Parathyroid adenoma (tissue), 2 donors: ENCODE measurements at regions not wholly inside any gene's neighbourhood (a gene's known extent, or its start where the extent isn't known, plus 50 kb on each side); places are given as distances from the start of the nearest gene placed in this dataset.

Experiments
- H2AFZ ChIP-seq: fragments of 300-600 bp; sonication (generic); one replicate; pipeline ENCODE4 v1.7.0; 2017; ENCODE audit warnings: antibody characterized with exemption, mild to moderate bottlenecking
- H3K27ac ChIP-seq: fragments of 300-600 bp; sonication (generic); one replicate; pipeline ENCODE4 v1.7.0; 2017
- H3K27me3 ChIP-seq: fragments of 300-600 bp; sonication (generic); one replicate; pipeline ENCODE4 v1.7.0; 2017; ENCODE audit warnings: low read length; ENCODE audit not compliant: control insufficient read depth, insufficient read depth
- H3K36me3 ChIP-seq: fragments of 300-600 bp; sonication (generic); one replicate; pipeline ENCODE4 v1.7.0; 2017; ENCODE audit warnings: low read length; ENCODE audit not compliant: control insufficient read depth, insufficient read depth
- H3K4me1 ChIP-seq: fragments of 300-600 bp; sonication (generic); one replicate; pipeline ENCODE4 v1.7.0; 2017; ENCODE audit warnings: control low read depth
- H3K4me2 ChIP-seq: fragments of 300-600 bp; sonication (generic); one replicate; pipeline ENCODE4 v1.7.0; 2017; ENCODE audit warnings: low read length
- H3K4me3 ChIP-seq: fragments of 300-600 bp; sonication (generic); one replicate; pipeline ENCODE4 v1.7.0; 2017; ENCODE audit warnings: low read depth, low read length
- H3K79me2 ChIP-seq: fragments of 300-600 bp; sonication (generic); one replicate; pipeline ENCODE4 v1.7.0; 2017; ENCODE audit warnings: control low read depth
- H3K9ac ChIP-seq: fragments of 300-600 bp; sonication (generic); one replicate; pipeline ENCODE4 v1.7.0; 2017; ENCODE audit warnings: mild to moderate bottlenecking
- H3K9me3 ChIP-seq: fragments of 300-600 bp; sonication (generic); one replicate; pipeline ENCODE4 v1.7.0; 2017; ENCODE audit warnings: low read length; ENCODE audit not compliant: control insufficient read depth
- TF ChIP-seq, protein P1 (sequence below): fragments of 300-600 bp; sonication (generic); IDR thresholded peaks from one replicate; pipeline ENCODE4 v1.7.0; 2017; ENCODE audit warnings: antibody characterized with exemption, mild to moderate bottlenecking
- donor health status: primary hyperparathyroidism.

GRCh38 chr15:85298941-85299340, 81.5 kb upstream of the AKAP13 start:
- TF ChIP-seq, protein P1, sequence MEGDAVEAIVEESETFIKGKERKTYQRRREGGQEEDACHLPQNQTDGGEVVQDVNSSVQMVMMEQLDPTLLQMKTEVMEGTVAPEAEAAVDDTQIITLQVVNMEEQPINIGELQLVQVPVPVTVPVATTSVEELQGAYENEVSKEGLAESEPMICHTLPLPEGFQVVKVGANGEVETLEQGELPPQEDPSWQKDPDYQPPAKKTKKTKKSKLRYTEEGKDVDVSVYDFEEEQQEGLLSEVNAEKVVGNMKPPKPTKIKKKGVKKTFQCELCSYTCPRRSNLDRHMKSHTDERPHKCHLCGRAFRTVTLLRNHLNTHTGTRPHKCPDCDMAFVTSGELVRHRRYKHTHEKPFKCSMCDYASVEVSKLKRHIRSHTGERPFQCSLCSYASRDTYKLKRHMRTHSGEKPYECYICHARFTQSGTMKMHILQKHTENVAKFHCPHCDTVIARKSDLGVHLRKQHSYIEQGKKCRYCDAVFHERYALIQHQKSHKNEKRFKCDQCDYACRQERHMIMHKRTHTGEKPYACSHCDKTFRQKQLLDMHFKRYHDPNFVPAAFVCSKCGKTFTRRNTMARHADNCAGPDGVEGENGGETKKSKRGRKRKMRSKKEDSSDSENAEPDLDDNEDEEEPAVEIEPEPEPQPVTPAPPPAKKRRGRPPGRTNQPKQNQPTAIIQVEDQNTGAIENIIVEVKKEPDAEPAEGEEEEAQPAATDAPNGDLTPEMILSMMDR = no peak
- Histone ChIP-seq H3K4me2 (no peak overlapping the region), H3K27me3 (no peaks in the 10 kb centered on the region), H3K4me1 (no peaks in the 10 kb centered on the region), H3K27ac (no peak overlapping the region), H2AFZ (no peak overlapping the region), H3K36me3 (no peaks in the 10 kb centered on the region), H3K9me3 (no peaks in the 10 kb centered on the region), H3K4me3 (no peak overlapping the region), H3K79me2 (no peaks in the 10 kb centered on the region), H3K9ac (no peak overlapping the region)

GRCh38 chr15:85302271-85302670, 78.1 kb upstream of the AKAP13 start:
- H3K27ac ChIP-seq = no peak overlapping the region
- no peak overlapping the region for H3K9ac ChIP-seq
- H3K27me3 ChIP-seq = no peaks in the 10 kb centered on the region
- TF ChIP-seq, protein P1 = no peak
- no peaks in the 10 kb centered on the region for H3K9me3 ChIP-seq
- no peak overlapping the region for H3K4me3 ChIP-seq
- no peaks in the 10 kb centered on the region for H3K4me1 ChIP-seq
- H3K36me3 ChIP-seq = no peaks in the 10 kb centered on the region
- H2AFZ ChIP-seq = no peak overlapping the region
- H3K79me2 ChIP-seq = no peaks in the 10 kb centered on the region
- no peak overlapping the region for H3K4me2 ChIP-seq

DNA sequence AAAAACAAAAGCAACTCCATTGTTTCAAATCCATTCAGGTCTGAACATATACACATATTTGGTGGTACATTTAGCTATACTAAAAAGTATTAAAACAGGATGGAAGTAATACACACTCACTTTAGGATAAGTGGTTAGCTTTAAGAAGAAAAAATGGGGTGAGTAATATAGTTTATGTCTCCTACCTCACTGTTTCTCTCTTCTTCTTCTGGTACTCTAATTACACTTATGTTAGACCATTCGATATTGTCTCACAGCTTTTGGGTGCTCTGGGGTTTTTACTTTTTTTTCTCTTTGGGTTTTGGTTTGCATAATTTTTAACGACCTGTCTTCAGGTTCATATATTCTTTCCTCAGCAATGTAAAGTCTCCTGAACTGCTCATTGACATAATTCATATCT, 75.4 kb upstream of the AKAP13 start:
- Histone ChIP-seq H3K79me2 (no peaks in the 10 kb centered on the region), H3K4me3 (no peak overlapping the region), H3K27me3 (no peaks in the 10 kb centered on the region), H3K36me3 (no peaks in the 10 kb centered on the region), H3K4me1 (no peaks in the 10 kb centered on the region), H2AFZ (no peak overlapping the region), H3K27ac (no peak overlapping the region), H3K9ac (no peak overlapping the region), H3K4me2 (no peak overlapping the region), H3K9me3 (no peaks in the 10 kb centered on the region)
- TF ChIP-seq, protein P1 = no peak

DNA sequence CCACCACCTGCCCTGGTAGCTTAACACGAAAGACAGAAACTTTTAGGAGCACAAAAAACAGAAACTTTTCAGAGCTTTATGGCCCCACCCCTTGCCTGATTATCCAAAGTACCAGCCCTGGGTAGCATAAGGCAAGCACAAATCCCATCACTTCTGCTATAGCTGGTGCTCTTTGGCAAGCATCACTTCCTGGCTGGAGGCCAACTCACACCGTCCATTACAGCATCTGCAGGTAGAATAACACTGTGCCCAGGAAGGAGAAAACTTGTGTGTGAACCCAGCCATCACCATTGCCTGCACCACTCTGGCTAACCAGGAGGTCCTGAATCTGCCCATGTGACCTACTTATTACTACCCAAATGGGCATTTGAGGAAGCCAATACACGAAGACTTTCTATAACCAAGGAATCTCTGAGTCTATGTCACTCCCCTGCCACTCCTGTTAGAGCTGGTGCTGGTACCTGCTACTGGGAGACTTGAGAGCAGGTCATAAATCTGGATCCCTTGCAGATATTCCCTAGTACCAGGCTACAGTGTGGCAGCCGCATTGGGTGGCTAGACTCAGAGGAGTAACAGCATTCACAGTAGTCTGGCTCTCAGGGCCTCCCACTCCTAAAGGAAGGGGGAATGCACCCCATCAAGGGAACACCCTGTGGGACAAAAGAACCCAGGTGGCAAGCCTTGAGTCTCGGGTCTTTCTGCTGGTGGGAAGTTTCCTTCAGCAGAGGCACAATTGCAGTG, 73.3 kb upstream of the AKAP13 start:
- Histone ChIP-seq H3K4me3 (no peak overlapping the region), H3K27me3 (no peaks in the 10 kb centered on the region), H2AFZ (no peak overlapping the region), H3K4me2 (no peak overlapping the region), H3K79me2 (no peaks in the 10 kb centered on the region), H3K4me1 (no peaks in the 10 kb centered on the region), H3K36me3 (no peaks in the 10 kb centered on the region), H3K9me3 (no peaks in the 10 kb centered on the region), H3K27ac (no peak overlapping the region), H3K9ac (no peak overlapping the region)
- TF ChIP-seq, protein P1 = no peak

- TF ChIP-seq, protein P1 = no peak
- Histone ChIP-seq H3K27me3 (no peaks in the 10 kb centered on the region), H3K79me2 (no peaks in the 10 kb centered on the region), H3K4me2 (no peak overlapping the region), H3K4me3 (no peak overlapping the region), H2AFZ (no peak overlapping the region), H3K4me1 (no peaks in the 10 kb centered on the region), H3K36me3 (no peaks in the 10 kb centered on the region), H3K9ac (no peak overlapping the region), H3K9me3 (no peaks in the 10 kb centered on the region), H3K27ac (no peak overlapping the region)
Measured at GRCh38 chr15:85307687-85308045, 72.7 kb upstream of the AKAP13 start.
